HL-60 (cell line): ENCODE measurements at regions not wholly inside any gene's neighbourhood (a gene's known extent, or its start where the extent isn't known, plus 50 kb on each side); places are given as distances from the start of the nearest gene placed in this dataset.

Experiments
- GABPA ChIP-seq: IDR thresholded peaks from 2 replicates; pipeline ENCODE4 v1.6.1; 2012; ENCODE audit warnings: low read depth
- POLR2AphosphoS5 ChIP-seq: IDR thresholded peaks from 2 replicates; pipeline ENCODE4 v1.6.1; 2012; ENCODE audit warnings: low read depth
- TF ChIP-seq, protein P1 (sequence below): IDR thresholded peaks from one replicate; pipeline ENCODE4 v1.5.1; 2011; ENCODE audit warnings: low read length, control low read depth, inconsistent platforms; ENCODE audit not compliant: insufficient read depth
- TF ChIP-seq, protein P2 (sequence below): IDR thresholded peaks from 2 replicates; pipeline ENCODE4 v1.6.1; 2012; ENCODE audit warnings: low read depth; ENCODE audit not compliant: insufficient replicate concordance

DNA sequence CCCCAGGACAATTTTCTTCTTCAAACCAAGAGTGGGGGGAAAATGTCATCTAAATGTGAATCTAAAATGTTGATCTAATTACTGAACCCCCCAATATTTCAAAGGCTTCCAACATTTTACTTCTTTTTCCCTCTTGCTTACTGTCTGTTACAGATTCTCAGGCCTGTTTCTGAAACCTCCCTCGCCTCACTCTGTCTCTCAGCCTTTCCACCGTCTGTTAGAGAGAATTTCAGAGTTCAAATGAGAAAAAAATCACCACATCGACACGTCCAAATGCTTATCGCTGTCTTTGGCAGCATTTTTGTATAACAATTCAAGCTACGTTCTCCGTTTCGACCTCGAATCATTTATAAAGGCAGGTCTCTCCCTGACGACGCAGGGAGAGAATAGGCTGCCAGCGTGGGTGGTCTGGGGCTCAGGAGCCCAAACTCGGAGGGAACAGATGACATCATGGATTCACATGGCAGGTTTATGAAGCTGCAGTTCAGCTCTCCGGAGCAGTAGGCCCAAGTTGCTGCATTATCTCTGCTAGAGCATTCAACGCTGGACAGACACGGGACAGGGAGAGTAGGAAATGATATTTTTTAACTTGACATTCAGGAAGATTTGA lies 139.8 kb downstream of the GAS1 start:
- no peak for TF ChIP-seq GABPA
- TF ChIP-seq, protein P1, sequence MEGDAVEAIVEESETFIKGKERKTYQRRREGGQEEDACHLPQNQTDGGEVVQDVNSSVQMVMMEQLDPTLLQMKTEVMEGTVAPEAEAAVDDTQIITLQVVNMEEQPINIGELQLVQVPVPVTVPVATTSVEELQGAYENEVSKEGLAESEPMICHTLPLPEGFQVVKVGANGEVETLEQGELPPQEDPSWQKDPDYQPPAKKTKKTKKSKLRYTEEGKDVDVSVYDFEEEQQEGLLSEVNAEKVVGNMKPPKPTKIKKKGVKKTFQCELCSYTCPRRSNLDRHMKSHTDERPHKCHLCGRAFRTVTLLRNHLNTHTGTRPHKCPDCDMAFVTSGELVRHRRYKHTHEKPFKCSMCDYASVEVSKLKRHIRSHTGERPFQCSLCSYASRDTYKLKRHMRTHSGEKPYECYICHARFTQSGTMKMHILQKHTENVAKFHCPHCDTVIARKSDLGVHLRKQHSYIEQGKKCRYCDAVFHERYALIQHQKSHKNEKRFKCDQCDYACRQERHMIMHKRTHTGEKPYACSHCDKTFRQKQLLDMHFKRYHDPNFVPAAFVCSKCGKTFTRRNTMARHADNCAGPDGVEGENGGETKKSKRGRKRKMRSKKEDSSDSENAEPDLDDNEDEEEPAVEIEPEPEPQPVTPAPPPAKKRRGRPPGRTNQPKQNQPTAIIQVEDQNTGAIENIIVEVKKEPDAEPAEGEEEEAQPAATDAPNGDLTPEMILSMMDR: no peak
- no peak for TF ChIP-seq POLR2AphosphoS5
- TF ChIP-seq, protein P2, sequence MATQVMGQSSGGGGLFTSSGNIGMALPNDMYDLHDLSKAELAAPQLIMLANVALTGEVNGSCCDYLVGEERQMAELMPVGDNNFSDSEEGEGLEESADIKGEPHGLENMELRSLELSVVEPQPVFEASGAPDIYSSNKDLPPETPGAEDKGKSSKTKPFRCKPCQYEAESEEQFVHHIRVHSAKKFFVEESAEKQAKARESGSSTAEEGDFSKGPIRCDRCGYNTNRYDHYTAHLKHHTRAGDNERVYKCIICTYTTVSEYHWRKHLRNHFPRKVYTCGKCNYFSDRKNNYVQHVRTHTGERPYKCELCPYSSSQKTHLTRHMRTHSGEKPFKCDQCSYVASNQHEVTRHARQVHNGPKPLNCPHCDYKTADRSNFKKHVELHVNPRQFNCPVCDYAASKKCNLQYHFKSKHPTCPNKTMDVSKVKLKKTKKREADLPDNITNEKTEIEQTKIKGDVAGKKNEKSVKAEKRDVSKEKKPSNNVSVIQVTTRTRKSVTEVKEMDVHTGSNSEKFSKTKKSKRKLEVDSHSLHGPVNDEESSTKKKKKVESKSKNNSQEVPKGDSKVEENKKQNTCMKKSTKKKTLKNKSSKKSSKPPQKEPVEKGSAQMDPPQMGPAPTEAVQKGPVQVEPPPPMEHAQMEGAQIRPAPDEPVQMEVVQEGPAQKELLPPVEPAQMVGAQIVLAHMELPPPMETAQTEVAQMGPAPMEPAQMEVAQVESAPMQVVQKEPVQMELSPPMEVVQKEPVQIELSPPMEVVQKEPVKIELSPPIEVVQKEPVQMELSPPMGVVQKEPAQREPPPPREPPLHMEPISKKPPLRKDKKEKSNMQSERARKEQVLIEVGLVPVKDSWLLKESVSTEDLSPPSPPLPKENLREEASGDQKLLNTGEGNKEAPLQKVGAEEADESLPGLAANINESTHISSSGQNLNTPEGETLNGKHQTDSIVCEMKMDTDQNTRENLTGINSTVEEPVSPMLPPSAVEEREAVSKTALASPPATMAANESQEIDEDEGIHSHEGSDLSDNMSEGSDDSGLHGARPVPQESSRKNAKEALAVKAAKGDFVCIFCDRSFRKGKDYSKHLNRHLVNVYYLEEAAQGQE: no peak
